OCI-LY7 (cell line): ENCODE measurements at regions not wholly inside any gene's neighbourhood (a gene's known extent, or its start where the extent isn't known, plus 50 kb on each side); places are given as distances from the start of the nearest gene placed in this dataset.

Experiments used
- CTCF ChIP-seq: fragments of 200-600 bp; sonication (generic); conservative IDR thresholded peaks from 2 replicates; pipeline ENCODE4 v1.5.1; 2014; ENCODE audit warnings: mild to moderate bottlenecking, antibody characterized with exemption, low read length, moderate library complexity, mixed read lengths
- EZH2phosphoT487 ChIP-seq: fragments of 200-600 bp; sonication (generic); IDR thresholded peaks from 2 replicates; pipeline ENCODE4 v1.6.1; 2018; ENCODE audit warnings: low read depth, borderline replicate concordance, mild to moderate bottlenecking, mixed run types, antibody characterized with exemption, low read length, moderate library complexity, mixed read lengths

- TF ChIP-seq CTCF (no peak), EZH2phosphoT487 (no peak)
Measured at GRCh38 chr11:70895366-70895670, 357.1 kb downstream of the SHANK2 start.
